HG03103 (cell line): ENCODE measurements at regions not wholly inside any gene's neighbourhood (a gene's known extent, or its start where the extent isn't known, plus 50 kb on each side); places are given as distances from the start of the nearest gene placed in this dataset.
"Not testable (repeated sequence)": the region's sequence is repeated elsewhere in the genome, so short reads cannot be mapped to it uniquely, and the experiment has no call there.

Experiments used
- ATAC-seq: cut with Tn5 transposase; IDR thresholded peaks from one replicate; pipeline ENCODE4 v1.9.1; 2021; ENCODE audit warnings: low read depth; ENCODE audit not compliant: unreplicated experiment

- no peak for ATAC-seq
These were observed 76.1 kb upstream of the PHACTR1 start for GRCh38 chr6:12640438-12640837.

GRCh38 chr6:12641785-12642184, 74.8 kb upstream of the PHACTR1 start:
- not testable (repeated sequence) for ATAC-seq

- no peak for ATAC-seq
These were observed 70.6 kb upstream of the PHACTR1 start for GRCh38 chr6:12645941-12646340.

GRCh38 chr6:12648171-12648570, 68.4 kb upstream of the PHACTR1 start:
- no peak for ATAC-seq

- no peak for ATAC-seq
These were observed 67.2 kb upstream of the PHACTR1 start for GRCh38 chr6:12649325-12649724.

GRCh38 chr6:12653486-12653885, 63.1 kb upstream of the PHACTR1 start:
- ATAC-seq = no peak

GRCh38 chr6:12654107-12654506, 62.5 kb upstream of the PHACTR1 start:
- ATAC-seq = no peak

- ATAC-seq = no peak
These were observed 62.1 kb upstream of the PHACTR1 start for GRCh38 chr6:12654514-12654913.

- no peak for ATAC-seq
These were observed 59.7 kb upstream of the PHACTR1 start for GRCh38 chr6:12656906-12657305.

GRCh38 chr6:12657884-12658283, 58.7 kb upstream of the PHACTR1 start:
- ATAC-seq = no peak

- ATAC-seq = no peak
These were observed 55.0 kb upstream of the PHACTR1 start for GRCh38 chr6:12661432-12662089.
